A673 (cell line): ENCODE measurements at regions not wholly inside any gene's neighbourhood (a gene's known extent, or its start where the extent isn't known, plus 50 kb on each side); places are given as distances from the start of the nearest gene placed in this dataset.
A peak's percentile ranks its signal among the peaks of the same experiment; 100 is the strongest.

Source experiments
- BruUV-seq: library from RNA; stranded (reverse); fragments of 400-500 nt; replicated peaks from 2 replicates; lab custom pipeline; 2021; lab: Mats Ljungman, UMichigan
- CTCF ChIA-PET: fragments of 300-600 bp; sonication (Branson Sonifier 250); formaldehyde crosslinking; loops from one replicate; lab custom pipeline; 2022; ENCODE audit warnings: antibody characterized with exemption; lab: Charles Lee
- POLR2A ChIA-PET: fragments of 300-600 bp; sonication (Branson Sonifier 250); formaldehyde crosslinking; loops from one replicate; lab custom pipeline; 2022; ENCODE audit warnings: antibody characterized with exemption; ENCODE audit not compliant: low non-redundant PET; lab: Charles Lee
- DNase-seq: peaks from one replicate; pipeline ENCODE4 v3.0.0-alpha.2; 2015; ENCODE audit warnings: low spot score
- H3K27ac ChIP-seq: fragments of 200-600 bp; sonication (generic); 2 replicates; pipeline ENCODE4 v1.5.1; 2016; ENCODE audit warnings: mixed run types, low read depth, mild to moderate bottlenecking, mixed read lengths, antibody characterized with exemption, low read length; ENCODE audit not compliant: poor library complexity, severe bottlenecking
- H3K27me3 ChIP-seq: fragments of 200-600 bp; sonication (generic); replicated peaks from 2 replicates; pipeline ENCODE4 v1.6.1; 2017; ENCODE audit warnings: mixed run types, low read depth, mild to moderate bottlenecking, mixed read lengths, antibody characterized with exemption, low read length; ENCODE audit not compliant: insufficient read depth, poor library complexity
- H3K36me3 ChIP-seq: fragments of 200-600 bp; sonication (generic); 2 replicates; pipeline ENCODE4 v1.6.1; 2016; ENCODE audit warnings: mixed run types, mild to moderate bottlenecking, mixed read lengths, antibody characterized with exemption, low read length; ENCODE audit not compliant: insufficient read depth, poor library complexity, severe bottlenecking
- H3K4me1 ChIP-seq: fragments of 200-600 bp; sonication (generic); 2 replicates; pipeline ENCODE4 v1.6.1; 2017; ENCODE audit warnings: mixed run types, mild to moderate bottlenecking, mixed read lengths, antibody characterized with exemption, low read length; ENCODE audit not compliant: insufficient read depth, poor library complexity, severe bottlenecking
- H3K4me3 ChIP-seq: fragments of 200-600 bp; sonication (generic); 2 replicates; pipeline ENCODE4 v1.5.1; 2016; ENCODE audit warnings: low read depth, mixed run types, mild to moderate bottlenecking, mixed read lengths, low read length; ENCODE audit not compliant: poor library complexity, severe bottlenecking
- H3K9me3 ChIP-seq: fragments of 200-600 bp; sonication (generic); 2 replicates; pipeline ENCODE4 v1.6.1; 2016; ENCODE audit warnings: mixed run types, low read depth, mild to moderate bottlenecking, mixed read lengths, antibody characterized with exemption, low read length; ENCODE audit not compliant: poor library complexity, severe bottlenecking
- CTCF ChIP-seq: fragments of 300-800, 200-600 bp; sonication (generic); conservative IDR thresholded peaks from 2 replicates; pipeline ENCODE4 v1.5.1; 2017; ENCODE audit warnings: low read depth, mild to moderate bottlenecking, antibody characterized with exemption, low read length, moderate library complexity, mixed read lengths
- EZH2 ChIP-seq: fragments of 200-600 bp; sonication (generic); IDR thresholded peaks from 2 replicates; pipeline ENCODE4 v1.6.1; 2017; ENCODE audit warnings: borderline replicate concordance, low read depth, mild to moderate bottlenecking, mixed read lengths, antibody characterized with exemption, low read length; ENCODE audit not compliant: poor library complexity, severe bottlenecking
- intact Hi-C: fragments of 100-400 bp; cut with micrococcal nuclease; formaldehyde crosslinking; loops from one replicate; pipeline ENCODE4 v1.10.0; 2022; ENCODE audit not compliant: unreplicated experiment

GRCh38 chr5:163379298-163380155 is 57.9 kb upstream of the CCNG1 start:
- CTCF ChIA-PET: no interaction called here
- no peaks in the 10 kb centered on the region for H3K4me1 ChIP-seq
- POLR2A ChIA-PET: no interaction called here
- intact Hi-C loops: no loop called here
- no peak overlapping the region for H3K4me3 ChIP-seq
- no TSS peak for BruUV-seq
- H3K27ac ChIP-seq: no peak overlapping the region
- H3K27me3 ChIP-seq: no peaks in the 10 kb centered on the region
- DNase-seq: peak; percentile 33
- no peaks in the 10 kb centered on the region for H3K36me3 ChIP-seq
- no peak for TF ChIP-seq CTCF
- TF ChIP-seq EZH2: no peak
- no peaks in the 10 kb centered on the region for H3K9me3 ChIP-seq

GRCh38 chr5:163381832-163382231 is 55.6 kb upstream of the CCNG1 start:
- POLR2A ChIA-PET: no interaction called here
- intact Hi-C loops: no loop called here
- H3K27ac ChIP-seq: no peak overlapping the region
- CTCF ChIA-PET: no interaction called here
- no peaks in the 10 kb centered on the region for H3K36me3 ChIP-seq
- TF ChIP-seq CTCF: no peak
- TF ChIP-seq EZH2: no peak
- no peaks in the 10 kb centered on the region for H3K9me3 ChIP-seq
- H3K4me3 ChIP-seq: no peak overlapping the region
- no peak for DNase-seq
- BruUV-seq: no TSS peak
- H3K4me1 ChIP-seq: peaks cover 15% of the 10 kb centered on the region
- no peaks in the 10 kb centered on the region for H3K27me3 ChIP-seq

- H3K9me3 ChIP-seq: no peaks in the 10 kb centered on the region
- intact Hi-C loops: no loop called here
- no TSS peak for BruUV-seq
- no peaks in the 10 kb centered on the region for H3K36me3 ChIP-seq
- no peak overlapping the region for H3K27ac ChIP-seq
- DNase-seq: peak; percentile 64
- H3K27me3 ChIP-seq: no peaks in the 10 kb centered on the region
- no peak for TF ChIP-seq EZH2
- TF ChIP-seq CTCF: no peak
- no peak overlapping the region for H3K4me3 ChIP-seq
- CTCF ChIA-PET: no interaction called here
- POLR2A ChIA-PET: no interaction called here
- H3K4me1 ChIP-seq: peaks cover 15% of the 10 kb centered on the region
Observed at GRCh38 chr5:163383754-163384153, 53.6 kb upstream of the CCNG1 start.
